ENCODE measurements at regions not wholly inside any gene's neighbourhood (a gene's known extent, or its start where the extent isn't known, plus 50 kb on each side); places are given as distances from the start of the nearest gene placed in this dataset.

DNA sequence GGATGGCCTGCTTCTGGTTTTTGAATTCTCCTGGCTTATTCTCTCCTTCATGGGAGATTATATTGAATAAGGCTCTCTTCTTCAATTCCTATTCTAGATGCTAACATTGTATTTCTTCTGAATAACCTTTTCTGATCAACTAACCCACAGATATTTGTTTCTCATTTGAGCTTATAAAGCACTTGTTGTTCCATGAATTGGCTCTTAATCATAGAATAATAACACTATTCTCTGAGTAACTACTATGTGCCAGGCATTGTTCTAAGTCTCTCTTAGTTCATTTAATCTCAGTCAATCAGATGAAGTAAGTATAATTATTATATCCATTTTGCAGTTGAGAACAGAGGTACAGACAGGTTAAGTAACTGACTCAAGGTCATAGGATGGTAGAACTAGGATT, 136.3 kb upstream of the MLIP start:
- no peak for DNase-seq

- DNase-seq: peak; percentile 36
These were observed 135.2 kb upstream of the MLIP start for GRCh38 chr6:53975941-53976615.

DNA sequence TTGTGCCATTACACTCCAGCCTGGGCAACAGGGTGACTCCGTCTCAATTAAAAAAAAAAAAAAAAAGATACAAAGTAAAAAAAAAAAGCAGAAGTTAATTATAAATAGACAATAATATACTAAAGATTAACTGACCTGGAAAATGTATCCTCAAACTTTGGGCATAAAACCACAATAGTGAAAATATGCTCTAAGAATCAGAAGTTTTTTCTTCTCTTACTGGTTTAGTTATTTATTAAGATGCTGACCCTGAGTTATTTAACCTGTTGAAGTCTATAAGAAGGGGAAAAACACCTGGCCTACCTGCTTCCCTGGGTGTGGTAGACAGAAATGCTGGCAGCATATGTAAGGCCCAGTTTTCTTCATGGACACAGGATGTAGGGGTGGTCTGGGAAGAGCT, 133.7 kb upstream of the MLIP start:
- DNase-seq: no peak

DNA sequence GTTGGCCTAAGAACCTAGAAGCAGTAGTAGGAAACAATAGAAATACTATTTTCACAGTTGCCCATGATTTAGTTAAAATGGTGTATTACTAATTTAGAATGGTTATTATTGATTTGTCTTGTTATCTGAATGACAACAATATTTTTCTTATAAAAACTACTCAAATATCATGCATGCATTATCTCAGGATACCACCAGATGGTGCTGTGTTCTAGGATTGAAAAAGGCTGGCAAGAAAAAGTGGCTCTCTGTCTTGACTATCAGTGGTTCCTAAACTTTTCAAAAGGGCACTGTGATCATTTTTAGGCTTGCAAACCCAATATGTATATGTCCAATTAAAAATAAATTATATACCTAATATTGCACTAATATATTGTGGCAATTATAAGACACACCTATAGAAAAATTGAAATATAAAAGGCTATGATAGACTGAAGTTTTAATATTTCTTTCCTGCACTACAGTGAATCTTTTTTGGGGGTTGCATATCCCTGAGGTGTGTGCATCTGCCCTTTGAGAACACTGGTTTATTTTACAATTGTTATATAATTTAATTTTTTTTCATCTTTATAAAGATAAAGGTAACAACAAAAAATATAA, 131.7 kb upstream of the MLIP start:
- peak; percentile 40 for DNase-seq

GRCh38 chr6:53982366-53983050, 128.7 kb upstream of the MLIP start:
- DNase-seq: peak; percentile 53

DNA sequence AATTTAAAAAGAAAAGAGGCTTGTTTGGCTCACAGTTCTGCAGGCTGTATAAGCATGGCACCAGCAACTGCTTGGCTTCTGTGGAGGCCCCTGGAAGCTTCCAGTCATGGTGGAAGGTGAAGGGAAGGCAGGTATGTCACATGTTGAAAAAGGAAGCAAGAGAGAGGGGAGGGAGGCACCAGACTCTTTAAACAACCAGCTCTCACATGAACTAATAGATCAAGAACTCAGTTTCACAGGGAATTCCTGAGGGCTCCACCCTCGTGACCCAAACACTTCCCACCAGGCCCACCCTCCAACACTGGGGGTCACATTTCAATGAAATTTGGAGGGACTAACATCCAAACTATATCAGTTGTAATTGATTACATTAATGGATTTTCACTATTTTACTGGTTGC, 127.9 kb upstream of the MLIP start:
- DNase-seq: peak; percentile 22

DNA sequence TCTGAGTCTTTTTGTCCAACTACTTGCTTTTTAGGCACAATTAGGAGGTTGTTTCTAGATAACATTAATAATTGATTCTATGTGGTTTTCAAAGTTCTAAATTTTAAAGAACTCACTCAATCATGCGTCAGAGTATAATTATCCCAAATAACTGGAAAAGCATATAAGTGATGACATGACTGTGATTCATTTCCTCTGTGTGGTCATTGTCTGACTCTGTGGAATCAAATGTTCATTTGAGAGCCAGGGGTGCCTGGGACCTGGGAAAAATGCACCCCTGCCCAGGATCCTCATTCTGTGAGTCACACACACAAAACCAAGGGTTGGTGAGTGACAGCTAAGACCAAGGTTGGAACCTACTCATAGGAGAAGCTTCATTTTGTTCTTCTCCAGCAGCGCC, 127.1 kb upstream of the MLIP start:
- peak; percentile 97 for DNase-seq

DNA sequence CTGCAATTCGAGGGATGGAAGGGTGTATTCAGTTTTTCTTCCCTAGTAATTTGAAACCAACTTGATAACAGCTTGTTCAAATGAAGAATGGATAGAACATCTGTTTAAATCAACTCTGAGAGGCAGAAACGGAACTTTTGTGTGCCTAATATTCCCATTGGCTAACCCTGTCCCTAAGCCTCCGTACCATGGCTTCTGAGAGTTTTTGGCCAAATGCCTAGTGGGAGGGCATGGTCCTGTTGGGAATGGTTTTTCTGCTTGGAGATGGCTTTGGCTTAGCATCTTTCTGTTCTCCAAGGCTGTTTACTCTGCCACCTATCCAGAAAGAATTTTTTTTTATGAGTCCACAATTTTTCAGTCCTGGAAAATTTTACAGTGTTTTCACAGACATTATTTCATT, 126.7 kb upstream of the MLIP start:
- no peak for DNase-seq

DNA sequence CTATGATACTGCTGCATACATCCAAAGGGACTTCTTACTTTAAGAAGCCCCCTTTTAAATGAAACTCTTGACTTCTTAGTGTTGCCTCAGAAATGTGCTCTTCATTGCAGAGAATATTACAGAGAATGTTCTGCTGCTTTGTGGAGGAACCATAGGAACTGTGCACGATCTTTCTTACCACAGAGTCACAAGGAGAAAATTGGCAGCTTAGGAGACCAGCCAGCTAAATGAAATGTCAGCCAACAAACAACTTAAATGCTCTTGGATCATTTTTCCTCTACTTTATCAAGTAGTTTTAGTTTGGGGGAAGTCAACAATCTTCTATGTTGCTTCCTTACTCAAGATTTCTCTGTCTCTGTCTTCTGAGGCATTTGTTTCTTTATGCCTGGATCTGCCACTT, 125.9 kb upstream of the MLIP start:
- no peak for DNase-seq

- DNase-seq: peak; percentile 66
These were observed 125.0 kb upstream of the MLIP start for GRCh38 chr6:53986165-53986720.

GRCh38 chr6:53986721-53987521, 124.3 kb upstream of the MLIP start:
- peak; percentile 19 for DNase-seq

- no peak for DNase-seq
These were observed 123.7 kb upstream of the MLIP start for GRCh38 chr6:53987522-53987888.

DNA sequence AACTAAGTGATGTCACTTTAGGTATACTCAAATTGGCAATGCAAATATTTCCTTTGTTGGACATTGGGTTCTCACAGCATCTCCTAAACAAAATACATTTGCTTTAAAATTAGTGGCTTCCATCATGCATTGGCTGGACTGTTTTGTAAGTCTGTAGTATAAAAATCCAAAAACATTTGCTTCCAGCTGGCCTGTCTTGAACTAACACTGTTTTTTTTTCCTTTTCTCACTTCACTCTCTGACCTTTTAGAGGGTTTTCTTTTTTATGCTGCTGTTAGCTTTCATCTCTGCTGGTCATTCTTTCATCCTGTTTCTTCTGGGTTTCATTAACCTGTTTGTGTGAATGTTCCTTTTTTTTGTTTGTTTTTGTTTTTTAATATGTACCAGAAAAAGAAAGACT, 121.7 kb upstream of the MLIP start:
- no peak for DNase-seq

DNA sequence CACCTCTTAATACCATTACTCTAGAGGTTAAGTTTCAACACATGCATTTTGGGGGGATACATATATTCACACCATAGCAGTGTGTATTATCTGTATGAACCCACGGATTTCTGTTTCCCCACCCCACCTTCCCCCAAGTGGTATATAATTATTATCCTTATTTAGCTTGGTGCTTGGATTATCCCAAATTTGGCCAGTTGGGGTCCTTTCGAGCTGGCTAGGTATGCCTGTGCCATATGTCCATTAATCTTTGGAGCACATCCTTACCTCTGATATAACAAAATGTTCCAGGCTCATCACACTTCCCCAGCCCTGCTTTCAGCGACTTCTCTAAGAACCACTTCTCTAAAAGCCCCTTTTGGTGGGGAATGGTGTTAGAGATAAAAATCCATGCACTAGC, 118.7 kb upstream of the MLIP start:
- DNase-seq: no peak

GRCh38 chr6:53994201-53994600, 117.0 kb upstream of the MLIP start:
- DNase-seq: no peak

DNA sequence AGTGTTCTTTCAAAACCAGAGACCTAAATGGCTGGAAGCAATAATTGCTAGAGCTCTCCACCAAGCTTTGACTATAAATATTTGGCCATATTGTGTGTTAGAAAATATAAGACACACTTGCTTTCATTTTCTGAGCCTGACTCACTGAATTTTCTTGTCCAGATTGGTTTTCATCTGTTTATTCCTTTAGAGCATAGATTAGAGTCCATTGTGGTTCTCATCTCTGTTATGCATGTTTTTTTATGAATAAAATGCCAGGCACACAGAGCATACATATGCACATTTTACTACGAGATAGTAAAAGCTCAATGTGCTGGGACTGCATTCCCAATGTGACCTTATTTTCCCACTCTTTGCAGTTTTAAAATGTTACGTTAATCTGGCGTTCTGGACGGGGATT, 115.3 kb upstream of the MLIP start:
- DNase-seq: no peak

DNA sequence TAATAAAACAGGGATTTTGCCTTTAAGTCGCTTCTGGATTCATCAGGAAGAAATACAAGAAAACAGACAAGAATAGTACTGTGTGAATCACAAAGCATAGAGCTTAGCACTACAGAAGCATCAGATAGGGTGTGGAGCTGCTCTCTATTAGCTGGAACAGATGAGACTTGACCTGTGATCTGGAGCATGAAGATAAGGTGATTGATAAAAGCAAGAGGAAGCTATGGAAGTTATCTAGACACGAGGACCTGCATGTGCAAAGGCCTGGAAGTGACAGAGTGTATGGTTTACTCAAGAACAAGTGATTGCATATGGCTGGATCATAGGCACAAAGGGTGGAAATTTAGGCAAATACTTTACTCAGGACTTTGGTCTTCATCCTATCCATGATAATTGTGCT, 112.9 kb upstream of the MLIP start:
- no peak for DNase-seq

DNA sequence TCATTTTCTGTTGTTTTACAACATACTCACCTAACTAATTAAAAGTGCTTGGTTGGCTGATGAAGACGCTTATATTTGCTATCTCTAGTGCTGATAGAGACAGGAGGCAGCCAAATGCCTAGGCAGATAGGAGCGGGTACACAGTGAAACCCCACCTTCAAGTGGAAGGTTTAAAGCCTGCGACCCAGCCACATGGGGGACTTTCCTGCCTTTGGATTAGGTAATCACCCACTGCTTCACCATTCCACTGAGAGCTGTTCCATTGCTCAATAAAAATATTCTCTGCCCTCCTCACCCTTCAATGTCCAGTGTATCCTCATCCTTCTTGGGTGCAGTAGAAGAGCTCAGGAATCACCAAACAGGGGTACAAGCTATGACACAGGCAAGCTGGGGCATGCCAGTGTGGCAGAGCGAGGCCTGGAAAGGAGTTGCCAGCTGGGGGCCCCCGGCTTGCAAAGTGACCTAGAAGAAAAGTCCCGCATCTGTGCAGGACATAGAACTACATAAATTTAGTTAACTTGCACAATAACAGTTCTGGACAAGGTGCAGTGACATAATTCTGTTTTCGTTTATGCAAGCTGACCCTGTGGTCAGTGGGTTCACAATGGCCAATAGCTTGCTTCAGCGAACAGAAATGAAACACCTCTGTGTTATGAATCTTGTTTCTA, 112.0 kb upstream of the MLIP start:
- no peak for DNase-seq

DNA sequence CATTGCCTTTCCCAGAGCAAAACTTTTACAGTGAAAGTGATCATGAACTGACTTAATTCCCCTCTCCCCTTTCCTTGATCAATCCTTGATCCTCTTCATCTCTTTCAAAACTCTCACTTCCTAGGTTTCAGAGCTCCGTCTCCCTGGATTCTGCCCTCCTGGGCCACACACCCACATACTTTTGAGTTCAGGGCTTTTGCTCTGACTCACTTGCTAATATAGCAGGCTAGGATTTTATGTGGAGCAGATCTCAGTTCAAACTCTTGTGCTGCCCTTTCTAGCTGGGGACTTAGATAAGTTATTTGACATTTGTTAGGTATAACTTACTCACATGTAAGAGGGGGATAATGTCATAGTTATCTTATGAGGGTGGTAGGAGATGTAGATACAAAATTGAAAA, 109.1 kb upstream of the MLIP start:
- no peak for DNase-seq

DNA sequence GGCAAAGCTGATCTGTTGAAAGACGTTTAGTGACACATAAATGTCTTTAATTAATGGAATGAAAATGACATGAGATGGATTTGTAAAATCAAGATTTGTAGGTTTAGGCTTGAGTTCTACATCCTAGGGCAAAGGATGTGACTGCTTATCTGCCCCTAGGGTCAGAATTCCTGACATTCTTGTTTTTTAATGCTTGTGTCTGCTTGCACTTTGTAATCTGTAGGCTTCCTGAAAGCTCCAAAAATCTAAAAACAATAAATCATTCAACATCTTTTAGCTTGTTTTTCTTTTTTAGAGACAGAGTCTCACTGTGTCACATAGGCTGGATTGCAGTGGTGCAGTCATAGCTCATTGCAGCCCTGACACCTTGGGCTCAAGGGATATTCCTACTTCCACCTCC, 107.9 kb upstream of the MLIP start:
- no peak for DNase-seq

DNA sequence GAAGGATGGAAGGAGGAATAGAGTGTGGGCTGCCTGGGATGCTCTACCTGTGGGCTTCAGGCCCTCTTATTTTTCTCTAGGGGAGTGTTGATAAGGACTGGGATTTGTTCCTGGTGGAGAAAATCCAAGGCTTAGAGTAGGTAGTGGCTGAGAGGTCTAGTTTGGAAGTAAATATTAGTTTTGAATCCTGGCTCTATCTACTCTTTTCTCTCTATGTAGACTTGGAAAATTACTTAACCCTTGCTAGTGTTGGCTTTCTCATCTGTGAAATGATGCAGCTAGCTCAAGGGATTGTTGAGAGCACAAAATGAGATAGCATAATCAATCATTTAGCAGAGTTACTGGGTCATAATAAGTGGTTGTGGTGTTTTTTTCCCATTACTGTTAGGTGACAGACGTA, 102.7 kb upstream of the MLIP start:
- no peak for DNase-seq

DNA sequence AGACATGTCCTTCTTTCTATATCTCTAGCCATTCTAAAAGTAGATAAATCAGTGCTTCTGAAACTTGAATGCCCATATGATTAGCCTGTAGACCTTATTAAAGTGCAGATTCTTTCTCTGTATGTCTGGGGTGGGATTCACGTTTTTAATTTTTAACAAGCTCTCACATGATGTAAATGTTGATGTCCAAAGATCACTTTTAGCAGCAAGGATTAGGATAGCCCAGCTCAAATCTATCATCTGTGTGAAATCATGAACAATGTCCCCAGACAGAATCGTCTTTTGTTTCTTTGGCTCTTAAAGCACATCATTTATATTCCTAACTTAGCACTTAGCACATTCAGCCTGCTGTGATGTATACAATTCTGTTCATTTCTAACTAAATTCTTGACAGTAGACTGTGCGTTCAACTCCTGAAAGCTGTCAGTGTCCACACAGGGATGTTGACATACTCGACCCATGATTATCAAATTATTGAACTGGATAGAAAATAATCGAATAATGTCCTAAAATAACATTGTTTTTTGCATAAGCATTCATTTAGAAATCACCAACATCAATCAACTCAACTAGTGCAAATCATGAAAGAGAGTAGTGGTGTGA, 102.1 kb upstream of the MLIP start:
- no peak for DNase-seq

Data from fibroblast of skin of back (primary cell).